CD4-positive, alpha-beta T cell treated with Interleukin-17A for 4 hours (primary cell): ENCODE measurements at regions not wholly inside any gene's neighbourhood (a gene's known extent, or its start where the extent isn't known, plus 50 kb on each side); places are given as distances from the start of the nearest gene placed in this dataset.

Experiments used
- DNase-seq: peaks from one replicate; pipeline ENCODE4 v3.0.0-alpha.2; 2020; ENCODE audit warnings: mixed read lengths

- DNase-seq, result no peak
These were observed 261.6 kb downstream of the ZEB1 start for GRCh38 chr10:31580646-31581045.
